Suprapubic skin (tissue), 4 donors: ENCODE measurements at regions not wholly inside any gene's neighbourhood (a gene's known extent, or its start where the extent isn't known, plus 50 kb on each side); places are given as distances from the start of the nearest gene placed in this dataset.

Experiments used
- DNase-seq, 2 donors: peaks; one replicate each; pipeline ENCODE4 v3.0.0-alpha.2; 2019; ENCODE audit warnings: low spot score in 2 of 2
- H3K27ac ChIP-seq: fragments of 200-600 bp; sonication (generic); one replicate; pipeline ENCODE4 v1.5.1; 2019
- H3K27me3 ChIP-seq: fragments of 200-600 bp; sonication (generic); one replicate; pipeline ENCODE4 v1.5.1; 2019
- H3K36me3 ChIP-seq: fragments of 200-600 bp; sonication (generic); one replicate; pipeline ENCODE4 v1.5.1; 2019
- H3K4me1 ChIP-seq: fragments of 200-600 bp; sonication (generic); one replicate; pipeline ENCODE4 v1.5.1; 2019
- H3K4me3 ChIP-seq: fragments of 200-600 bp; sonication (generic); one replicate; pipeline ENCODE4 v1.5.1; 2019; ENCODE audit warnings: mild to moderate bottlenecking
- H3K9me3 ChIP-seq: fragments of 200-600 bp; sonication (generic); one replicate; pipeline ENCODE4 v1.5.1; 2019
- EP300 ChIP-seq: sonication (generic); formaldehyde crosslinking; IDR thresholded peaks from one replicate; pipeline ENCODE4 v1.6.1; 2017; ENCODE audit warnings: antibody characterized with exemption
- POLR2A ChIP-seq, 2 donors: fragments of 450-650 bp; IDR thresholded peaks; one replicate each; pipeline ENCODE4 v1.6.1; 2017; ENCODE audit warnings: antibody characterized with exemption in 2 of 2, mild to moderate bottlenecking in 2 of 2, moderate library complexity in 2 of 2
- POLR2AphosphoS5 ChIP-seq, 3 donors: sonication (generic); formaldehyde crosslinking; IDR thresholded peaks; one replicate each; pipeline ENCODE4 v1.6.1; 2017; ENCODE audit warnings: antibody characterized with exemption in 3 of 3
- WGBS: methylation state at CpG from one replicate; pipeline ENCODE4 v1.1.5; 2018; 5-methylcytosine and 5-hydroxymethylcytosine counted together
- TF ChIP-seq, protein P1 (sequence below), 2 donors: fragments of 200-600 bp in 1 of 2; fragments of 450-650 bp in 1 of 2; sonication (generic) in 1 of 2; IDR thresholded peaks; one replicate each; pipeline ENCODE4 v1.5.1; 2016 to 2019; ENCODE audit warnings: antibody characterized with exemption in 2 of 2, mild to moderate bottlenecking in 1 of 2, moderate library complexity in 1 of 2

GRCh38 chr1:105208581-105208980, 1458.9 kb downstream of the AMY1C start:
- DNase-seq = no peak

GRCh38 chr1:105210747-105211146, 1461.0 kb downstream of the AMY1C start:
- TF ChIP-seq POLR2AphosphoS5 (IDR thresholded peaks at IDR 0.05) = no peak
- H3K9me3 ChIP-seq = no peaks in the 10 kb centered on the region
- no peaks in the 10 kb centered on the region for H3K27me3 ChIP-seq
- no peak overlapping the region for H3K4me3 ChIP-seq
- DNase-seq = no peak
- no peaks in the 10 kb centered on the region for H3K4me1 ChIP-seq
- no peaks in the 10 kb centered on the region for H3K36me3 ChIP-seq
- no peak overlapping the region for H3K27ac ChIP-seq

More at GRCh38 chr1:105208581-105208980, 1458.9 kb downstream of the AMY1C start:
- Histone ChIP-seq H3K27me3 (no peaks in the 10 kb centered on the region), H3K27ac (no peak overlapping the region), H3K4me3 (no peak overlapping the region), H3K9me3 (no peaks in the 10 kb centered on the region), H3K36me3 (no peaks in the 10 kb centered on the region), H3K4me1 (no peaks in the 10 kb centered on the region)
- TF ChIP-seq EP300 (no peak), POLR2A (IDR thresholded peaks at IDR 0.05) (no peak), POLR2AphosphoS5 (IDR thresholded peaks at IDR 0.05) (no peak)
- TF ChIP-seq, protein P1, sequence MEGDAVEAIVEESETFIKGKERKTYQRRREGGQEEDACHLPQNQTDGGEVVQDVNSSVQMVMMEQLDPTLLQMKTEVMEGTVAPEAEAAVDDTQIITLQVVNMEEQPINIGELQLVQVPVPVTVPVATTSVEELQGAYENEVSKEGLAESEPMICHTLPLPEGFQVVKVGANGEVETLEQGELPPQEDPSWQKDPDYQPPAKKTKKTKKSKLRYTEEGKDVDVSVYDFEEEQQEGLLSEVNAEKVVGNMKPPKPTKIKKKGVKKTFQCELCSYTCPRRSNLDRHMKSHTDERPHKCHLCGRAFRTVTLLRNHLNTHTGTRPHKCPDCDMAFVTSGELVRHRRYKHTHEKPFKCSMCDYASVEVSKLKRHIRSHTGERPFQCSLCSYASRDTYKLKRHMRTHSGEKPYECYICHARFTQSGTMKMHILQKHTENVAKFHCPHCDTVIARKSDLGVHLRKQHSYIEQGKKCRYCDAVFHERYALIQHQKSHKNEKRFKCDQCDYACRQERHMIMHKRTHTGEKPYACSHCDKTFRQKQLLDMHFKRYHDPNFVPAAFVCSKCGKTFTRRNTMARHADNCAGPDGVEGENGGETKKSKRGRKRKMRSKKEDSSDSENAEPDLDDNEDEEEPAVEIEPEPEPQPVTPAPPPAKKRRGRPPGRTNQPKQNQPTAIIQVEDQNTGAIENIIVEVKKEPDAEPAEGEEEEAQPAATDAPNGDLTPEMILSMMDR (IDR thresholded peaks at IDR 0.05) = no peak
- WGBS = 93% methylated on average over 3 of the region's 3 CpGs

DNA sequence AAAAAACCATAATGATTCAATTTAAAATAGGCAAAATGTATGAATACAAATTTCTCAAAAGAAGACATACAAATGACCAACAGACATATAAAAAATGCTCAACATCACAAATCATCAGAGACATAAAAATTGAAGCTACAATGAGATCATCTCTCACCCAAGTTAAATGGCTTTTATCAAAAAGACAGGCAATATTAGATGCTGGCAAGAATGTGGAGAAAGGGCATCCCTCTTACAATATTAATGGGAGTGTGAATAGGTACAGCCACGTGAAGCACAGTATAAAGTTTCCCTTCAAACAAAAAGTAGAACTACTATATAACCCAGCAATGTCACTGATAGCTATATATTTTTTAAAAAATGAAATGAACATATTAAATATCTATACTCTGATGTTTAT, 1481.7 kb downstream of the AMY1C start:
- DNase-seq = no peak
- peaks cover 7% of the 10 kb centered on the region for H3K9me3 ChIP-seq
- no peak overlapping the region for H3K4me3 ChIP-seq
- H3K36me3 ChIP-seq = no peaks in the 10 kb centered on the region
- TF ChIP-seq POLR2AphosphoS5 (IDR thresholded peaks at IDR 0.05) (no peak), EP300 (no peak), POLR2A (IDR thresholded peaks at IDR 0.05) (no peak)
- TF ChIP-seq, protein P1 (IDR thresholded peaks at IDR 0.05) = no peak
- H3K27me3 ChIP-seq = no peaks in the 10 kb centered on the region
- 27% methylated on average over 1 of the region's 1 CpG for WGBS
- H3K27ac ChIP-seq = no peak overlapping the region
- no peaks in the 10 kb centered on the region for H3K4me1 ChIP-seq

- no peaks in the 10 kb centered on the region for H3K27me3 ChIP-seq
Observed at GRCh38 chr1:105243411-105243810, 1493.7 kb downstream of the AMY1C start.

GRCh38 chr1:105243969-105244368, 1494.3 kb downstream of the AMY1C start:
- no peaks in the 10 kb centered on the region for H3K27me3 ChIP-seq
- no peak overlapping the region for H3K27ac ChIP-seq
- no peak overlapping the region for H3K4me3 ChIP-seq
- TF ChIP-seq POLR2A (IDR thresholded peaks at IDR 0.05) (no peak), EP300 (no peak), POLR2AphosphoS5 (IDR thresholded peaks at IDR 0.05) (no peak)
- TF ChIP-seq, protein P1 (IDR thresholded peaks at IDR 0.05) = no peak
- no peak for DNase-seq
- H3K9me3 ChIP-seq = peaks cover 5% of the 10 kb centered on the region
- 3% methylated on average over 1 of the region's 1 CpG for WGBS
- H3K36me3 ChIP-seq = no peaks in the 10 kb centered on the region
- no peaks in the 10 kb centered on the region for H3K4me1 ChIP-seq

More at GRCh38 chr1:105243411-105243810, 1493.7 kb downstream of the AMY1C start:
- Histone ChIP-seq H3K36me3 (no peaks in the 10 kb centered on the region), H3K27ac (no peak overlapping the region), H3K4me3 (no peak overlapping the region), H3K4me1 (no peaks in the 10 kb centered on the region), H3K9me3 (peaks cover 5% of the 10 kb centered on the region)
- DNase-seq = no peak
- TF ChIP-seq EP300 (no peak), POLR2A (IDR thresholded peaks at IDR 0.05) (no peak), POLR2AphosphoS5 (IDR thresholded peaks at IDR 0.05) (no peak)
- TF ChIP-seq, protein P1 (IDR thresholded peaks at IDR 0.05) = no peak
- 36% methylated on average over 7 of the region's 7 CpGs for WGBS

- no peaks in the 10 kb centered on the region for H3K27me3 ChIP-seq
- H3K9me3 ChIP-seq = no peaks in the 10 kb centered on the region
- H3K36me3 ChIP-seq = no peaks in the 10 kb centered on the region
- no peak overlapping the region for H3K4me3 ChIP-seq
- no peak for TF ChIP-seq POLR2A (IDR thresholded peaks at IDR 0.05)
- TF ChIP-seq POLR2AphosphoS5 (IDR thresholded peaks at IDR 0.05) = no peak
- no peak for TF ChIP-seq EP300
- TF ChIP-seq, protein P1 (IDR thresholded peaks at IDR 0.05) = no peak
- no peak for DNase-seq
- H3K4me1 ChIP-seq = no peaks in the 10 kb centered on the region
- H3K27ac ChIP-seq = no peak overlapping the region
- 73% methylated on average over 1 of the region's 1 CpG for WGBS
Observed at GRCh38 chr1:105254906-105255305, 1505.2 kb downstream of the AMY1C start.
